ENCODE measurements at regions not wholly inside any gene's neighbourhood (a gene's known extent, or its start where the extent isn't known, plus 50 kb on each side); places are given as distances from the start of the nearest gene placed in this dataset.

DNA sequence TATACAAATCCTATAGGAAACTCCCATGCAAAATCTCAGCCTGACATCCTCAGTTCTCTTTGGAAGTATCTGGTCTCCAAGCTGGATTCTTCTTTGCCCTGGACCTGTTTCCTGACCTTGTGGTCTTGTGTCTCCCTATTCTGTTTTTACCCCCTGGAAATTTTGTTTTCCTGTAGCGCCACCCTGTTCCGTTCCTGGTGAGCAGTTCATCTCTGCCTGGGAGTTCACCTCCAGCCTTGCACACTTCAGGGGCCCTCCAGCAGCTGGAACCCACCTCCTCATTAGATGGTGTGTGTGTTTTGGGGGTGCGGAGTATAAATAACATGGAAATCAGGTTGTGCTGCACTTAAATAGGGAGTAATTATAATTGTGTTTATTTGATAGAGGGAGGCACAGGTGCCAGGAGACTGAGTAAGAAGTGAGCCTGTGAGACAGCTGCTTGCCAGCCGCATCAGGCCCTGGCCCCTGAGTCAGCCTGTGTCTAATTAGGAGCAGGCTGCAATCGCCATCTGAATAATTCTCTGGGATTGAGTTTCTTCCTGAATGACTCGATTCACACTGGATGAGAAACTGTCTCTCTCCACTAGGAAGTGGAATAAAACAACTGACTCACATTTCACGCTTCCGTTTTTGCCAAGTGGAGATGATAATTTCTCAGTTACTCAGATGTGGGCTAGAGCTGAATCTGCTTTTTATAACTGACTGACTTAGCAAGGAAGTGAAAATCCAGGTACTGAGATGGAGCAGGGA is 69.4 kb upstream of the HECTD2 start:
- TF ChIP-seq ZNF639 (CRISPR knock-in tag; conservative IDR thresholded peaks at IDR 0.05 in 1 of 2, IDR thresholded peaks at IDR 0.05 in 1 of 2) (no peak), EP300 (IDR thresholded peaks at IDR 0.05; ENCODE audit: low read length) (no peak), ZFX (CRISPR knock-in tag; IDR thresholded peaks at IDR 0.05) (no peak), SP2 (IDR thresholded peaks at IDR 0.05; ENCODE audit: extremely low read depth, low read depth, low read length, poor library complexity, severe bottlenecking) (no peak), USF2 (CRISPR knock-in tag; IDR thresholded peaks at IDR 0.05) (no peak), EZH2 (IDR thresholded peaks at IDR 0.05; ENCODE audit: borderline replicate concordance, low read depth, low read length) (no peak), SMC3 (conservative IDR thresholded peaks at IDR 0.05; ENCODE audit: insufficient read depth, low read depth, low read length) (no peak), SP1 (CRISPR knock-in tag; IDR thresholded peaks at IDR 0.05) (no peak), ZNF134 (CRISPR knock-in tag; conservative IDR thresholded peaks at IDR 0.05) (no peak), MEF2D (tag; conservative IDR thresholded peaks at IDR 0.05; ENCODE audit: low read depth) (no peak)
- TF ChIP-seq, protein P1, sequence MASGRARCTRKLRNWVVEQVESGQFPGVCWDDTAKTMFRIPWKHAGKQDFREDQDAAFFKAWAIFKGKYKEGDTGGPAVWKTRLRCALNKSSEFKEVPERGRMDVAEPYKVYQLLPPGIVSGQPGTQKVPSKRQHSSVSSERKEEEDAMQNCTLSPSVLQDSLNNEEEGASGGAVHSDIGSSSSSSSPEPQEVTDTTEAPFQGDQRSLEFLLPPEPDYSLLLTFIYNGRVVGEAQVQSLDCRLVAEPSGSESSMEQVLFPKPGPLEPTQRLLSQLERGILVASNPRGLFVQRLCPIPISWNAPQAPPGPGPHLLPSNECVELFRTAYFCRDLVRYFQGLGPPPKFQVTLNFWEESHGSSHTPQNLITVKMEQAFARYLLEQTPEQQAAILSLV (tag; IDR thresholded peaks at IDR 0.05), result no peak
- TF ChIP-seq, protein P2, sequence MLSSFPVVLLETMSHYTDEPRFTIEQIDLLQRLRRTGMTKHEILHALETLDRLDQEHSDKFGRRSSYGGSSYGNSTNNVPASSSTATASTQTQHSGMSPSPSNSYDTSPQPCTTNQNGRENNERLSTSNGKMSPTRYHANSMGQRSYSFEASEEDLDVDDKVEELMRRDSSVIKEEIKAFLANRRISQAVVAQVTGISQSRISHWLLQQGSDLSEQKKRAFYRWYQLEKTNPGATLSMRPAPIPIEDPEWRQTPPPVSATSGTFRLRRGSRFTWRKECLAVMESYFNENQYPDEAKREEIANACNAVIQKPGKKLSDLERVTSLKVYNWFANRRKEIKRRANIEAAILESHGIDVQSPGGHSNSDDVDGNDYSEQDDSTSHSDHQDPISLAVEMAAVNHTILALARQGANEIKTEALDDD (IDR thresholded peaks at IDR 0.05), result no peak
